IMR-90 (cell line): ENCODE measurements at regions not wholly inside any gene's neighbourhood (a gene's known extent, or its start where the extent isn't known, plus 50 kb on each side); places are given as distances from the start of the nearest gene placed in this dataset.

Source experiments
- ATAC-seq: fragments of 200-7000 bp; cut with Tn5 transposase; 2 replicates; pipeline ENCODE4 v1.9.1; 2020; ENCODE audit warnings: low read depth, mild to moderate bottlenecking, moderate library complexity
- BruUV-seq: library from RNA; stranded (reverse); fragments of 400-500 nt; replicated peaks from 2 replicates; lab custom pipeline; 2021; lab: Mats Ljungman, UMichigan
- CTCF ChIA-PET: fragments of 300-600 bp; formaldehyde crosslinking; extraction: SDS; loops from one replicate; lab custom pipeline; 2021; ENCODE audit warnings: antibody characterized with exemption; lab: Yijun Ruan, JAX
- POLR2A ChIA-PET: fragments of 300-600 bp; sonication (Branson Sonifier 250); formaldehyde crosslinking; loops from one replicate; lab custom pipeline; 2022; ENCODE audit warnings: antibody characterized with exemption; ENCODE audit not compliant: unreplicated experiment; lab: Charles Lee
- DNase-seq: peaks from one replicate; pipeline ENCODE4 v3.0.0; 2013
- H2AFZ ChIP-seq: replicated peaks from 2 replicates; pipeline ENCODE3; 2013; ENCODE audit warnings: low read length, mild to moderate bottlenecking; ENCODE audit not compliant: poor library complexity
- H2AK5ac ChIP-seq: 2 replicates; pipeline ENCODE4 v1.6.1; 2013; ENCODE audit warnings: low read depth, low read length, inconsistent platforms
- H2AK9ac ChIP-seq: replicated peaks from 2 replicates; pipeline ENCODE3; 2013; ENCODE audit warnings: mild to moderate bottlenecking, low read depth, low read length, moderate library complexity; ENCODE audit not compliant: poor library complexity
- H2BK120ac ChIP-seq: 2 replicates; pipeline ENCODE4 v1.6.1; 2013; ENCODE audit warnings: low read depth, low read length, inconsistent platforms
- H2BK15ac ChIP-seq: 3 replicates; pipeline ENCODE4 v1.6.1; 2013; ENCODE audit warnings: low read depth, low read length, inconsistent platforms
- H2BK20ac ChIP-seq: 2 replicates; pipeline ENCODE4 v1.6.1; 2013; ENCODE audit warnings: low read depth, mild to moderate bottlenecking, inconsistent platforms, low read length, moderate library complexity
- H2BK5ac ChIP-seq: 2 replicates; pipeline ENCODE4 v1.6.1; 2013; ENCODE audit warnings: mild to moderate bottlenecking, low read depth, low read length, inconsistent platforms; ENCODE audit not compliant: poor library complexity, severe bottlenecking
- H3K14ac ChIP-seq: replicated peaks from 2 replicates; pipeline ENCODE4 v1.6.1; 2013; ENCODE audit warnings: low read depth, low read length, inconsistent platforms
- H3K18ac ChIP-seq: 2 replicates; pipeline ENCODE4 v1.6.1; 2013; ENCODE audit warnings: low read depth, low read length, control low read depth
- H3K23ac ChIP-seq: 2 replicates; pipeline ENCODE4 v1.6.1; 2013; ENCODE audit warnings: low read depth, low read length, inconsistent platforms
- H3K27ac ChIP-seq: 2 replicates; pipeline ENCODE4 v1.5.1; 2013; ENCODE audit warnings: mild to moderate bottlenecking, control low read depth, low read length; ENCODE audit not compliant: insufficient read depth
- H3K27me3 ChIP-seq: 2 replicates; pipeline ENCODE4 v1.6.1; 2013; ENCODE audit warnings: low read length; ENCODE audit not compliant: control insufficient read depth, insufficient read depth
- H3K36me3 ChIP-seq: 2 replicates; pipeline ENCODE4 v1.6.1; 2013; ENCODE audit warnings: low read length, mixed read lengths; ENCODE audit not compliant: control insufficient read depth, insufficient read depth
- H3K4ac ChIP-seq: 2 replicates; pipeline ENCODE4 v1.6.1; 2013; ENCODE audit warnings: low read depth, low read length, inconsistent platforms
- H3K4me1 ChIP-seq: 2 replicates; pipeline ENCODE4 v1.6.1; 2013; ENCODE audit warnings: low read length, mixed read lengths; ENCODE audit not compliant: control insufficient read depth, insufficient read depth
- H3K4me2 ChIP-seq: 2 replicates; pipeline ENCODE4 v1.6.1; 2013; ENCODE audit warnings: low read depth, mild to moderate bottlenecking, control low read depth, low read length, moderate library complexity
- H3K4me3 ChIP-seq: 2 replicates; pipeline ENCODE4 v1.5.1; 2013; ENCODE audit warnings: low read depth, mild to moderate bottlenecking, control low read depth, low read length, moderate library complexity; ENCODE audit not compliant: insufficient read depth
- H3K56ac ChIP-seq: 2 replicates; pipeline ENCODE4 v1.6.1; 2013; ENCODE audit warnings: low read length, inconsistent platforms; ENCODE audit not compliant: insufficient read depth; ENCODE audit errors: extremely low read depth
- H3K79me1 ChIP-seq, 2 experiments: 2 replicates each; pipeline ENCODE4 v1.6.1; 2013; ENCODE audit warnings: low read length in 2 of 2, inconsistent platforms in 1 of 2, low read depth in 1 of 2
- H3K9ac ChIP-seq: 2 replicates; pipeline ENCODE4 v1.6.1; 2013; ENCODE audit warnings: low read depth, low read length, control low read depth
- H3K9me1 ChIP-seq: 2 replicates; pipeline ENCODE4 v1.6.1; 2013; ENCODE audit warnings: low read length, inconsistent platforms; ENCODE audit not compliant: insufficient read depth
- H3K9me3 ChIP-seq: 2 replicates; pipeline ENCODE4 v1.6.1; 2013; ENCODE audit warnings: low read length; ENCODE audit not compliant: control insufficient read depth, insufficient read depth
- H4K20me1 ChIP-seq: 2 replicates; pipeline ENCODE4 v1.6.1; 2013; ENCODE audit warnings: low read length, inconsistent platforms; ENCODE audit not compliant: insufficient read depth
- H4K5ac ChIP-seq: 2 replicates; pipeline ENCODE4 v1.6.1; 2013; ENCODE audit warnings: mild to moderate bottlenecking, low read depth, low read length, control low read depth
- H4K8ac ChIP-seq, 2 experiments: 2 replicates each; pipeline ENCODE4 v1.6.1; 2013; ENCODE audit warnings: low read depth in 2 of 2, low read length in 2 of 2, control low read depth in 1 of 2, inconsistent platforms in 1 of 2
- H4K91ac ChIP-seq: 2 replicates; pipeline ENCODE4 v1.6.1; 2013; ENCODE audit warnings: low read depth, low read length, inconsistent platforms; ENCODE audit not compliant: insufficient read depth
- FOS ChIP-seq: fragments of 150-350 bp; IDR thresholded peaks from 2 replicates; pipeline ENCODE4 v1.6.1; 2016; ENCODE audit warnings: low read depth, low read length
- MAZ ChIP-seq: IDR thresholded peaks from 2 replicates; pipeline ENCODE4 v1.6.1; 2012; ENCODE audit warnings: low read depth, mild to moderate bottlenecking, low read length, improper control_type of control experiment, moderate library complexity, borderline replicate concordance
- POLR2A ChIP-seq: IDR thresholded peaks from 2 replicates; pipeline ENCODE4 v1.6.1; 2012; ENCODE audit warnings: mild to moderate bottlenecking, low read depth, low read length
- RAD21 ChIP-seq: IDR thresholded peaks from 2 replicates; pipeline ENCODE4 v1.6.1; 2012; ENCODE audit warnings: low read length, improper control_type of control experiment
- SMC3 ChIP-seq: fragments of 150-350 bp; IDR thresholded peaks from 2 replicates; pipeline ENCODE4 v1.6.1; 2016; ENCODE audit warnings: low read depth, mild to moderate bottlenecking, antibody characterized with exemption, low read length, moderate library complexity
- WGBS, 2 experiments: methylation state at CpG; one replicate each; pipeline versions ENCODE4 v1.1.5 to v1.1.7; 2013; ENCODE audit warnings: missing lambda C conversion rate in 2 of 2; ENCODE audit not compliant: insufficient read length in 1 of 2; ENCODE audit errors: extremely low coverage in 2 of 2; 5-methylcytosine and 5-hydroxymethylcytosine counted together
- dilution Hi-C: fragments of 300-500 bp; cut with HindIII; formaldehyde crosslinking; loops from one replicate; pipeline ENCODE4 v1.14.3; 2018; ENCODE audit warnings: low sequenced_read_pairs; ENCODE audit not compliant: unreplicated experiment
- in situ Hi-C: fragments of 300-500 bp; cut with MboI; formaldehyde crosslinking; loops from 3 replicates; pipeline ENCODE4 v1.14.3; 2019; ENCODE audit warnings: low sequenced_read_pairs, inconsistent platforms, mixed read lengths
- intact Hi-C: fragments of 100-400 bp; cut with micrococcal nuclease; formaldehyde crosslinking; loops from 2 replicates; pipeline ENCODE4 v1.10.0; 2022
- TF ChIP-seq, protein P1 (sequence below): fragments of 150-350 bp; IDR thresholded peaks from 2 replicates; pipeline ENCODE4 v1.6.1; 2017; ENCODE audit warnings: mild to moderate bottlenecking, antibody characterized with exemption, low read length, low read depth

DNA sequence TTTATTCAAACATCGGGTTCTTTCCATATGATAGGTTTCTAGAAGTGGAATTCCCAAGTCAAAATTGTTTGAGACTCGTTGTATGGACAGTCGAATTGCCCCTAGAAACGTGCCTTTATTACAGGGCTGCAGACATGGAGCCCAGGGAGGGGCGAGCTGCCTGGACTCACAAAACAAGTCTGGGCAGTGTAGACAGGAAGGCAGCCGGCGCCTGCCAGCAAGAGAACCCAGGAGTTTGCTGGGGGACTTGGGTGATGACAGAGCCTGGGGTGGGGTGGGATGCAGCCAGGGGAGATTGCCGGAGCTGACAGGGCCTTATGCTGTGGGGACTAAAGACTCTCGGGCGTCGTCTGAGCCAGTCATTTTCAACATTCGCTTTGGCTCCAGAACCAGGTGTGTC is 107.4 kb upstream of the MSX1 start:
- 70% methylated on average over 4 of the region's 12 CpGs; no CpG with 5 or more reads in 1 of the 2 experiments for WGBS, 2 experiments
- no peak overlapping the region for H3K4me3 ChIP-seq
- in situ Hi-C loops = no loop called here
- H2AFZ ChIP-seq = no peak overlapping the region
- no peak overlapping the region for H2BK20ac ChIP-seq
- no peak overlapping the region for H2BK5ac ChIP-seq
- dilution Hi-C loops = no loop called here
- H3K14ac ChIP-seq = no peak overlapping the region
- intact Hi-C loops = no loop called here
- peaks cover 28% of the 10 kb centered on the region for H3K27me3 ChIP-seq
- CTCF ChIA-PET = no interaction called here
- H3K9ac ChIP-seq = no peak overlapping the region
- no peaks in the 10 kb centered on the region for H3K9me3 ChIP-seq
- H2AK9ac ChIP-seq = no peak overlapping the region
- H3K4me2 ChIP-seq = no peak overlapping the region
- H3K36me3 ChIP-seq = no peaks in the 10 kb centered on the region
- ATAC-seq (no peak), DNase-seq (no peak)
- no peak overlapping the region for H2BK15ac ChIP-seq
- no peak overlapping the region for H4K5ac ChIP-seq
- no peak overlapping the region for H4K91ac ChIP-seq
- H3K79me1 ChIP-seq = no peaks in the 10 kb centered on the region
- H3K4me1 ChIP-seq = no peaks in the 10 kb centered on the region
- no peak overlapping the region for H4K8ac ChIP-seq
- H3K56ac ChIP-seq = no peak overlapping the region
- H3K27ac ChIP-seq = no peak overlapping the region
- H3K4ac ChIP-seq = no peak overlapping the region
- no peak overlapping the region for H3K18ac ChIP-seq
- H4K20me1 ChIP-seq = no peaks in the 10 kb centered on the region
- no TSS peak for BruUV-seq
- TF ChIP-seq SMC3 (no peak), POLR2A (no peak), MAZ (no peak), RAD21 (no peak), FOS (no peak)
- TF ChIP-seq, protein P1, sequence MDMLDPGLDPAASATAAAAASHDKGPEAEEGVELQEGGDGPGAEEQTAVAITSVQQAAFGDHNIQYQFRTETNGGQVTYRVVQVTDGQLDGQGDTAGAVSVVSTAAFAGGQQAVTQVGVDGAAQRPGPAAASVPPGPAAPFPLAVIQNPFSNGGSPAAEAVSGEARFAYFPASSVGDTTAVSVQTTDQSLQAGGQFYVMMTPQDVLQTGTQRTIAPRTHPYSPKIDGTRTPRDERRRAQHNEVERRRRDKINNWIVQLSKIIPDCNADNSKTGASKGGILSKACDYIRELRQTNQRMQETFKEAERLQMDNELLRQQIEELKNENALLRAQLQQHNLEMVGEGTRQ = no peak
- H3K23ac ChIP-seq = no peak overlapping the region
- POLR2A ChIA-PET = no interaction called here
- H2AK5ac ChIP-seq = no peak overlapping the region
- no peak overlapping the region for H2BK120ac ChIP-seq
- no peaks in the 10 kb centered on the region for H3K9me1 ChIP-seq
